ENCODE measurements at regions not wholly inside any gene's neighbourhood (a gene's known extent, or its start where the extent isn't known, plus 50 kb on each side); places are given as distances from the start of the nearest gene placed in this dataset.

DNA sequence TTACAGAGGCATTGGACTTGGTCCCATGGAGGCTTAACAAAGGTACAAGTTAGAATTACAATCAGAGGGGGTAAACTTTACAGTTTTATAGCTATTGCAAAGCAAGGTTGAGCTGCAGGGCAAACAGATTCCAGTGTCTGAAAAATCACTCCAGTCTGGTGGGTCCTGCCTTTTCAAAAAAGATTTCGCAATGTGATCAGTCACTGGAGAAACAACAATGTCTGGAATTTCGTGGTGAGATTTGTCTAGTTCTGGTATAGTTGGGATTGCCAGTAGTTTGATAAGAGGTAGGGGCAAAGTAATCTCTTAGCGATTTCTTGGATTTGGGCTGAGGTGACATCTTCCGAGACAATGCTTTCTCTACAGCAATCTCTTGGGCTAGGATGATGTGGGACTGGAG, 1198.2 kb upstream of the PCDH9 start:
- Histone ChIP-seq H3K4me3 (ENCODE audit: extremely low read depth, insufficient read depth, low read length, poor library complexity, severe bottlenecking) (no peak overlapping the region), H3K36me3 (ENCODE audit: control insufficient read depth, insufficient read depth, low read length) (no peaks in the 10 kb centered on the region), H3K9me3 (ENCODE audit: control insufficient read depth, low read length) (no peaks in the 10 kb centered on the region), H3K4me1 (ENCODE audit: control insufficient read depth, insufficient read depth, low read length, poor library complexity, severe bottlenecking) (no peaks in the 10 kb centered on the region), H3K27ac (ENCODE audit: low read depth, low read length, severe bottlenecking) (no peak overlapping the region)
- WGBS, 2 experiments (ENCODE audit: insufficient coverage in 2 of 2), result 81 to 100% methylated on average over 4 of the region's 4 CpGs

DNA sequence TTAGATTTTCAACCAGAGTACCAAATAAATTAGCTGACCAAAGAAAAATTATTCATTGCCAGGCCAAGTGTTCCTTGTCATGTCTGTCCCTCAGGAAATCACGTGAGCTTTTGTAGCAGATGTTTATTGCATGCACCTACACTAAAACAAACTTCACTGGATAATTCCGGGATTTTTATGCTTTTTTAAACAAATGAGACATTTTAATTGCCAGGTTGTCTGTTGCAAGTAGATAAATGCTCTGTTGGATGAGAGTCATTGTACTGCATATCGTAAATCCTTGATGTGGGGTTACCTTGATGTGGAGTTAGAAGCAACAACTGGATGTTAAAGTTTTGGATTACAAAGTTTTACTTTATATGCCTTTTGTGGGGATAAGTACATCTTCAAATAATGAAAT, 1187.7 kb upstream of the PCDH9 start:
- Histone ChIP-seq H3K4me3 (ENCODE audit: extremely low read depth, insufficient read depth, low read length, poor library complexity, severe bottlenecking) (no peak overlapping the region), H3K27ac (ENCODE audit: low read depth, low read length, severe bottlenecking) (no peak overlapping the region), H3K9me3 (ENCODE audit: control insufficient read depth, low read length) (no peaks in the 10 kb centered on the region), H3K4me1 (ENCODE audit: control insufficient read depth, insufficient read depth, low read length, poor library complexity, severe bottlenecking) (no peaks in the 10 kb centered on the region), H3K36me3 (ENCODE audit: control insufficient read depth, insufficient read depth, low read length) (no peaks in the 10 kb centered on the region)
- WGBS, 2 experiments (ENCODE audit: insufficient coverage in 2 of 2), result 83 to 100% methylated on average over 1 of the region's 3 CpGs

DNA sequence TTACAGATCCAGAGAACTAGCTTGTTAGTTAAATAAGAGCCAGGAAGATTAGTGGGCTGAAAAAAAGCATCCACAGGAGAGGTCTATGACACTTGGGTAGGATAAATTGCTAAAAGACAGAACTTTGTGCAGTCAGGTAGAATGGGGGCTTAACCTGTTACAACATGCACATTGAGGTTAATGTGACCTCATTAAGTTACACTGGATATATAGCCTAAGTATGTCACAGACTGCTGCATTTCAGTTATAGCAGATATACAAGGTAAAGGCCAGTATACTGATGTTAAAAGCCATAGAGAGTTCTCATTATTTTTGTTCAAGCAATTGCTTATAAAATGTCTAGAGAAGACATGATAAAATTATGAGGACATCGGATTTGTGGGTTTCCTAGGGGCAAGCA, 1179.9 kb upstream of the PCDH9 start:
- Histone ChIP-seq H3K4me3 (ENCODE audit: extremely low read depth, insufficient read depth, low read length, poor library complexity, severe bottlenecking) (no peak overlapping the region), H3K36me3 (ENCODE audit: control insufficient read depth, insufficient read depth, low read length) (no peaks in the 10 kb centered on the region), H3K9me3 (ENCODE audit: control insufficient read depth, low read length) (peaks cover 7% of the 10 kb centered on the region), H3K27ac (ENCODE audit: low read depth, low read length, severe bottlenecking) (no peak overlapping the region), H3K4me1 (ENCODE audit: control insufficient read depth, insufficient read depth, low read length, poor library complexity, severe bottlenecking) (no peaks in the 10 kb centered on the region)
- no CpG with 5 or more reads among the region's 1 CpG for WGBS, 2 experiments (ENCODE audit: insufficient coverage in 2 of 2)

DNA sequence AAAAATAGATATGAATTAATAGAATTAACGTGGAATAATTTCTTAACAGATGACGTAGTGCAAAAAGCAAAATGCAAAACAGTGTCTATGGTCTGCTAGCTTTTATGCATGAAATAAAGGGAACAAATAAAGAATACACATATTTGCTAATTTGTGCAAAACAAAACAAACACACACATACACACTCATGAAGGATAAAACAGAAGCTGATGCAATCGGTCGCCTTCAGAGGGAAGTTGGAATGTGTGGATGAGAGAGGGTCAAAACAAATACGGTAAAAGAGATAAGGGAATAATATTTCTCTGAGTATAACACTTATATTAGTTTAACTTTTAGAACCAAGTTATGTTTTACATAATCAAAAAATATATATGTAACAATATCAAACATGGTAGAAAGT, 1160.9 kb upstream of the PCDH9 start:
- 100% methylated on average over 1 of the region's 5 CpGs; no CpG with 5 or more reads in 1 of the 2 experiments for WGBS, 2 experiments (ENCODE audit: insufficient coverage in 2 of 2)
- Histone ChIP-seq H3K27ac (ENCODE audit: low read depth, low read length, severe bottlenecking) (no peak overlapping the region), H3K9me3 (ENCODE audit: control insufficient read depth, low read length) (no peaks in the 10 kb centered on the region), H3K36me3 (ENCODE audit: control insufficient read depth, insufficient read depth, low read length) (no peaks in the 10 kb centered on the region), H3K4me3 (ENCODE audit: extremely low read depth, insufficient read depth, low read length, poor library complexity, severe bottlenecking) (no peak overlapping the region), H3K4me1 (ENCODE audit: control insufficient read depth, insufficient read depth, low read length, poor library complexity, severe bottlenecking) (no peaks in the 10 kb centered on the region)

DNA sequence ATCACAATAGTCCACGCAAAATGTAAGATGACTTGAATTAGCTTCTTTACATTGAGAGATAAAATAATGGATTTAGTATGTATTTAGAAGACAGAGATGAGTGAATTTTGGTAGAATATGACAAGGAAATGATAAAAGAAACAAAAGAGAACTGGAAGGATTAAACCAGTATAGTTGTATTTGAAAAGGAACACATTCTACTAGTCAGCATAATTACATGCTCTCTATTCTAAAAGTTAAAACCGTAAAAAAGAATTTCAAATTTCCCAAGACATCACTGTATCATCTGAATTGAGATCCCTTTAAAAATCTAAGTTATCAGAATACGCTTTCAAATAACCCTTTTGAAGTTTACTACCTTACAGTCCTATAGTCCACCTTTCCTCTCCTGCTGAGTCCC, 1156.7 kb upstream of the PCDH9 start:
- H3K4me1 ChIP-seq (ENCODE audit: control insufficient read depth, insufficient read depth, low read length, poor library complexity, severe bottlenecking), result no peaks in the 10 kb centered on the region
- no peak overlapping the region for H3K27ac ChIP-seq (ENCODE audit: low read depth, low read length, severe bottlenecking)
- H3K36me3 ChIP-seq (ENCODE audit: control insufficient read depth, insufficient read depth, low read length), result no peaks in the 10 kb centered on the region
- H3K4me3 ChIP-seq (ENCODE audit: extremely low read depth, insufficient read depth, low read length, poor library complexity, severe bottlenecking), result no peak overlapping the region
- no peaks in the 10 kb centered on the region for H3K9me3 ChIP-seq (ENCODE audit: control insufficient read depth, low read length)
- WGBS, 2 experiments (ENCODE audit: insufficient coverage in 2 of 2), result 93 to 100% methylated on average over 3 of the region's 3 CpGs

DNA sequence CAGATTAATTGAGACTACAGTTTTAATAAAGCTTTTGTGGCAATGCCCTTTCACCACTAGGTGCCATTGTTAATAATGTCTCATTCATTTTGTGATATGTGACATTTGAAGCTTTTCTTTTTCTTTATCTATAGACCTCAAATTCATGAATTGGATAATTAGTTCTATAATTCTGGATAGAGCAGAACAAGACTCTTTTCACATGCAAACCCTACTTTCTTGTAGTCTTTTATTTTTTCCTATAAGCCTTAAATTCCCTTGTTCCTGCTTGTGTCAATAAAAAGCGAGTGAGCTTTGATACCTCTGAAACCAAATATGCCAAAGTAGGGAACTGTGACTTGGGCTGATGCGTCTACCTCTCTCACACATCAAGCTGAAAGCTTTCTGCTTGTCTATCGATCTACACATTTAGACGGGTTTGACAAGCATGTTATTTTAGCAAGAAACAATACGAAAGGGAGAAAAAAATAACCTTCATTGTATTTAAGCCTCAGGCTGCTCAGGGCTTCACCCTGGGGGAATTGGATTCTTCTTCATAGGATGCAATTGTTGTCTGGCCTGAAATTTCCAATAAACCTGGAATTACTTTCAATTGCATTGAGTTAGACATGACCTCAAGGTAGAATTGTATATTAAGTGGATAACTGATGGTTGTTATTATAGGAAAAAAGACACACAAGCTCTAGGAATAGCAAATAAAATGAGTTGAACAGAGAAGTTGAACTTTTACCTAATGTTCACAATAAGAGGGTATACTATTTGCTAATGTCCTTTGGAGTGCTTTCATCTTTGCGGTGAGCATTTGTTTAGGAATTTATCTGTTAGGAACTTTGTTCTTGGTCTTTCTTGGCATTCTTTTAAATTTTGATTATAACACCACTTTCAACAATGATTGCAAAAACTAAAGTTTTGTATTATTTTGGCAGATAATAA, 1150.2 kb upstream of the PCDH9 start:
- no peaks in the 10 kb centered on the region for H3K9me3 ChIP-seq (ENCODE audit: control insufficient read depth, low read length)
- H3K36me3 ChIP-seq (ENCODE audit: control insufficient read depth, insufficient read depth, low read length), result no peaks in the 10 kb centered on the region
- H3K27ac ChIP-seq (ENCODE audit: low read depth, low read length, severe bottlenecking), result no peak overlapping the region
- WGBS, 2 experiments (ENCODE audit: insufficient coverage in 2 of 2), result 60 to 89% methylated on average over 1 to 3 of the region's 6 CpGs
- no peak overlapping the region for H3K4me3 ChIP-seq (ENCODE audit: extremely low read depth, insufficient read depth, low read length, poor library complexity, severe bottlenecking)
- no peaks in the 10 kb centered on the region for H3K4me1 ChIP-seq (ENCODE audit: control insufficient read depth, insufficient read depth, low read length, poor library complexity, severe bottlenecking)

DNA sequence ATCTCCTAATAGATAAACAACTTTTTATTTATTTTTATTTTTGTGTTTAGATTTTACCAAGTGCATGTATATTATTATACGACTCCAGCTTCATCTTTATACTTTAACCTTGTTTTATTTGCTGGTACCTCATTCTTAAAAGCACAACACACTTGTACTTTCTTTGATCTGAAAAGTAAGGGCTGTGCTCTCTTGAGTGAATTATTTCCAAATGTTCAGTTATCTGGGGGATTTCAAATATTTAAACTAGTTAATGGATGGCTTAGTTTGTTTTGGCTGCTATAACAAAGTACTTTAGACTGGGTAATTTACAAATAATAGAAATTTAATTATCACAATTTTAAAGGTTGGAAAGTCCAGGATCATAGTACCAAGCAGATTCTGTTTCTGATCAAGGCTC, 1148.2 kb upstream of the PCDH9 start:
- no peaks in the 10 kb centered on the region for H3K4me1 ChIP-seq (ENCODE audit: control insufficient read depth, insufficient read depth, low read length, poor library complexity, severe bottlenecking)
- no peak overlapping the region for H3K27ac ChIP-seq (ENCODE audit: low read depth, low read length, severe bottlenecking)
- H3K9me3 ChIP-seq (ENCODE audit: control insufficient read depth, low read length), result no peaks in the 10 kb centered on the region
- H3K4me3 ChIP-seq (ENCODE audit: extremely low read depth, insufficient read depth, low read length, poor library complexity, severe bottlenecking), result no peak overlapping the region
- H3K36me3 ChIP-seq (ENCODE audit: control insufficient read depth, insufficient read depth, low read length), result no peaks in the 10 kb centered on the region
- no CpG with 5 or more reads among the region's 1 CpG for WGBS, 2 experiments (ENCODE audit: insufficient coverage in 2 of 2)

DNA sequence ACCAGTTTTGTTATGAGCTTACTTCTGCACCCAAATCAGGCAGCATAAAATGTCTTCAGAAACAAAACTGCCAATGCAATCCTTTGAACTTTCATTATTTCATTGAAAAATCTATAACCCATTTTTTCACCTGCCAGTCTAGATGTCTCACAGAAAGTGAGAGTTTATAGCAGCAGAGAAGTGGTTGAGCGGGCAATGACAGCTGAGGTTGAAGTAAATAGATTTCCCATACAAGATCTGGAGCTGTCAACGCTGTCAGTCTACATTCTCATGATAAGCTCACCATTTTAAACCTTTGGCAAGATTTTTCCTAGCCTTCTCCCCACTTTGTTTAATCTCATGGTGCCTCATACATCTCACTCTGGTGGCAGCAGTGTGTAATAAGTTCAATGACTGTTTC, 1144.9 kb upstream of the PCDH9 start:
- H3K9me3 ChIP-seq (ENCODE audit: control insufficient read depth, low read length), result no peaks in the 10 kb centered on the region
- H3K36me3 ChIP-seq (ENCODE audit: control insufficient read depth, insufficient read depth, low read length), result no peaks in the 10 kb centered on the region
- 57 to 75% methylated on average over 2 of the region's 2 CpGs for WGBS, 2 experiments (ENCODE audit: insufficient coverage in 2 of 2)
- H3K4me3 ChIP-seq (ENCODE audit: extremely low read depth, insufficient read depth, low read length, poor library complexity, severe bottlenecking), result no peak overlapping the region
- H3K4me1 ChIP-seq (ENCODE audit: control insufficient read depth, insufficient read depth, low read length, poor library complexity, severe bottlenecking), result no peaks in the 10 kb centered on the region
- H3K27ac ChIP-seq (ENCODE audit: low read depth, low read length, severe bottlenecking), result no peak overlapping the region

DNA sequence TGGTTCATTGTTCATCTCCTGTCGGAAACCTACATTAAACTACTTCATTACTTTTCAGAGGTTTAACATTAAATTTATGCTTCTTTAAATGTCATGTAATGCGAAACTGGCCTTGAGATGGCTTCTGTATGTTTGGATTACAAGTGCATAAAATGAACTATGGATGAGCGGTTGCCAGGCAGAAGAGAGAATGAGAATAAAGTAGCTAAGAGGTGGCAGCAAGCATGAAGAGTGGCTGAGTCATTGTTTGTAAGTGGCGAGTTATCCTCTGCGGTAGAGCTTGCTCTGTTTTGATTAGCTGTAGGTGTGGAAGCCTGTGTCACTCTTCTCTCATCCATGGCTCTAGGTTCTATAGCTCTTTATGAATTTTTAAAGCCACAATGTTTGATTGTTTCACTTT, 1139.6 kb upstream of the PCDH9 start:
- Histone ChIP-seq H3K36me3 (ENCODE audit: control insufficient read depth, insufficient read depth, low read length) (no peaks in the 10 kb centered on the region), H3K27ac (ENCODE audit: low read depth, low read length, severe bottlenecking) (no peak overlapping the region), H3K4me1 (ENCODE audit: control insufficient read depth, insufficient read depth, low read length, poor library complexity, severe bottlenecking) (no peaks in the 10 kb centered on the region), H3K9me3 (ENCODE audit: control insufficient read depth, low read length) (no peaks in the 10 kb centered on the region), H3K4me3 (ENCODE audit: extremely low read depth, insufficient read depth, low read length, poor library complexity, severe bottlenecking) (no peak overlapping the region)
- 97 to 100% methylated on average over 1 to 2 of the region's 5 CpGs for WGBS, 2 experiments (ENCODE audit: insufficient coverage in 2 of 2)

DNA sequence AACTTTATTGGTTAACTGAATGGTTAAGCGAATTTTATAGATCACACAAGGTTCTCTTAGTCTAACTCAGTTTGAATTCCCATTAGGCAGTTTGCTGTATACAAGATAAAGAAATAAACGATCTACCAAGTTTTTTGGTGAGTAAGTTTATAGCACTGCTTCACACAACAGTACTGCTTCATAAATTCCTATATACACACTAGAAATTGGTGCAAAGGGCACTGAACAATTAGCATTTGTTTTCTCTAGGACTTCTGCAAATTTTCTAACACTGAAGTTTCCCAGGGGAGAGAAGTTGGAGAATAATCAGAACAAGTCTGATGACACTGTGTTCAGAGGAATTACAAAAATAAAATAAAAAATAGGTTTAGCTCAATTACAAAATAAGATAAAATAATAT, 1138.8 kb upstream of the PCDH9 start:
- Histone ChIP-seq H3K4me1 (ENCODE audit: control insufficient read depth, insufficient read depth, low read length, poor library complexity, severe bottlenecking) (no peaks in the 10 kb centered on the region), H3K36me3 (ENCODE audit: control insufficient read depth, insufficient read depth, low read length) (no peaks in the 10 kb centered on the region), H3K27ac (ENCODE audit: low read depth, low read length, severe bottlenecking) (no peak overlapping the region), H3K4me3 (ENCODE audit: extremely low read depth, insufficient read depth, low read length, poor library complexity, severe bottlenecking) (no peak overlapping the region), H3K9me3 (ENCODE audit: control insufficient read depth, low read length) (no peaks in the 10 kb centered on the region)
- no CpG with 5 or more reads among the region's 2 CpGs for WGBS, 2 experiments (ENCODE audit: insufficient coverage in 2 of 2)

DNA sequence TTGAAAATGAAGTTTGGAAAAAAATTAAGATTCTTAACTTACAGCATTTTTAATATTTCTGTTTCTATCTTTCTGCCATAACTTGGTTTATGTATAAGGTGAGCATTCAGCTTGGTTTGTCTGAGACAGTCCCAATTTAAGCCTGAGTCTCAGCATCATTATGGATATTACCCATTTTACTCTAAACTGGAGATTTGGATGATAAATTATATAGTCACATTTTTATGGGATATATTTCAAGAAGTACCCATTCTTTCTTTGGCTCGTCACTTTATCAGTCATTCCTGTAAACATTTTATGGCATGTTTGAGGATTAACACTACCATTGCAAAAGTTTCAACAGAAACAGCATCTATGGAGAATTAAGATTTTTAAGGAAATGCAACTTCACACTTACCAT, 1129.0 kb upstream of the PCDH9 start:
- H3K9me3 ChIP-seq (ENCODE audit: control insufficient read depth, low read length), result no peaks in the 10 kb centered on the region
- no CpG with 5 or more reads among the region's 1 CpG for WGBS, 2 experiments (ENCODE audit: insufficient coverage in 2 of 2)

More for the DNA sequence above, 1129.0 kb upstream of the PCDH9 start:
- Histone ChIP-seq H3K36me3 (ENCODE audit: control insufficient read depth, insufficient read depth, low read length) (no peaks in the 10 kb centered on the region), H3K4me1 (ENCODE audit: control insufficient read depth, insufficient read depth, low read length, poor library complexity, severe bottlenecking) (no peaks in the 10 kb centered on the region), H3K4me3 (ENCODE audit: extremely low read depth, insufficient read depth, low read length, poor library complexity, severe bottlenecking) (no peak overlapping the region), H3K27ac (ENCODE audit: low read depth, low read length, severe bottlenecking) (no peak overlapping the region)

Data from mesodermal cell (in vitro differentiated cells).